ENCODE measurements at regions not wholly inside any gene's neighbourhood (a gene's known extent, or its start where the extent isn't known, plus 50 kb on each side); places are given as distances from the start of the nearest gene placed in this dataset.
"Not testable (repeated sequence)": the region's sequence is repeated elsewhere in the genome, so short reads cannot be mapped to it uniquely, and the experiment has no call there.

GRCh38 chr13:93023929-93024328 is 202.7 kb upstream of the GPC6 start:
- DNase-seq: no peak

DNA sequence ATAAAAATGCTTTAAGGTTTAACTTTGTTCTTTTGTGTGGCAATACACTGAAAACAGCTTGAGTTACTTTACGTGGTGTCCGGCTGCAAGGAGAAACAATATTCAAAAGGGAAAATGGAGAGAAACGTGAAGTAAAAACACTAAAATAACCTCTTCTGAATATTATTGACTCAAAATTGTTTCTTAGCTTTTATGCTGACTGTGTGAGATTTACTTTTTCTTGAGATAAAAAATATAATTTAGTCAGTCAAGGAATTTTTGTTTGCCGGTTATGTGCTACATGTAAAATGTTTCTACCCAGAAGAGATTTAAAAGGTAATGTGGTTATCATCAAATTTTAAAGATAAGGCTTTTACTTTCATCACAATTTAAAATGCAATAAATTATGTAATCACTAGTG is 200.6 kb upstream of the GPC6 start:
- no peak for DNase-seq

- no peak for DNase-seq
Measured at GRCh38 chr13:93029536-93029935, 197.1 kb upstream of the GPC6 start.

GRCh38 chr13:93036380-93036779 is 190.2 kb upstream of the GPC6 start:
- no peak for DNase-seq

DNA sequence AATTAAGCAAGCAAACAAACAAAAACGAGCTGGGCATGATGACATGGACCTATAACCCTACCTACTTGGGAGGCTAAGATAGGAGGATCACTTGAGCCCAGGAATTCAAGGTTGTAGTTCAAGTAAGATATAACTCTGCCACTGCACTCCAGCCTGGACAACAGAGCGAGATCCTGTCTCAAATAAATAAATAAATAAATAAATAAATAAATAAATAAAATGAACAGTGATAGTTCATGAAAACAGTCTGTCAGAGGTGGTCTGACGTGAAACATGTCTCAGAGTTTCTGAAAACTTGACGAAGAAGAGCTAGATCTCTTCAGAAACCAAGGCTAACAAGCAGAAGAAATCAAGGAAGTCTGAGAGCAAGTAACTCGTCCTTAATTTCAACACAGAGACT is 188.8 kb upstream of the GPC6 start:
- DNase-seq: no peak

- no peak for DNase-seq
Measured at GRCh38 chr13:93038187-93038586, 188.4 kb upstream of the GPC6 start.

- no peak for DNase-seq
Measured at GRCh38 chr13:93039131-93039530, 187.5 kb upstream of the GPC6 start.

DNA sequence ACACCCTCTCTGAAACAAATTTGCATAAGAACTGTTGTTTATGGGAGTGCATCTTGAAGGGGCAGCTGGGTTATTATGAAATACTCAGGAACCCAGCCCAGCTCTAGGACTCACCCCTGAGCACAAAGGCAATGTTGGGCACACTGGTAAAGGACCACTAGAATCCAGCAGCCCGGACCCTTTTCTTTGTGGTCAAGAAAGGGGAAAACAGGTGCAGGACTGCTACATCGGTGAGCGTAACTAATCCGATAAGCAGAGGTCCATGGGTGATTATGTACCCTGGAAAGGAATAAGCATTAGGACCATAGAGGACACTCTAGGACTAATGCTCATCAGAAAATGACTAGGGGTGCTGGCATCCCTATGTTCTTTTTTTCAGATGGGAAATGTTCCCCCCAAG is 185.0 kb upstream of the GPC6 start:
- DNase-seq: not testable (repeated sequence)

DNA sequence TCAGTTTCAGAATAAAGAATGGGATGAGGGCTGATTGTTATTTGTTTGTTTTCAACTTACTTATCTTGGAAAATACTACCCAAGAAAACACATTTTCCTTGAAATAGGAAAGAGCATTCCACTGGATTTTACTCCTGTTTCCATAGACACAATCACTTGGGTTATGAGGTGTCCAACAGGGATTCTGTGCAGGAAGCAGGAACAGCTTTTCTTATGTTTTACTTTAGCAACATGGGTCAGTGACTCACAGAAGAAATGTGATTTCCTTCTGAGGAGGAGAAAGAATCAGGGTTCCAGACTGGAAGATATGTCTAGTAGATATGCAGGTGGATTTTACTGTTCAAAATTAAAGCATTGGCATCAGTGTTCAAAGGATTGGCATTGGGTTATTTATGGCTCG is 180.8 kb upstream of the GPC6 start:
- no peak for DNase-seq

GRCh38 chr13:93055233-93055632 is 171.4 kb upstream of the GPC6 start:
- no peak for DNase-seq

GRCh38 chr13:93058301-93058700 is 168.3 kb upstream of the GPC6 start:
- no peak for DNase-seq

DNA sequence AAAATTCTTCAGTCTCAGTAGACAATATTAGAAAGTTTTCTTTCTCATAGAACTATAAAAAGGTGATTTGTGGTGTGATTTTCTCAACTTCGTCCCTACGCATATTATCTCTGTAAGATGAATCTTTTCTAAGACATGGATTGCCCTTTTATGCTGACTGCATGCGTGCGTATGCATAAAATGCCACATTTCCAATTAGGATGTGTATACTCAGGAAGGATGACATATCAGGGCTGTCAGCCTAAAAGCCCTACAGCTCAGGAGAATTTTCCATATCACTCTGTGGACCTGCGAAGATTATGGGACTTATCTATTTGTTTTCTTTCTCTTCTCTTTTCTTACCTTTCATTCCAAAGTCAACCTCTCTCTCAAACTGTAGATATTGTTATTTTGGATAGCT is 166.5 kb upstream of the GPC6 start:
- DNase-seq: no peak

- no peak for DNase-seq
Measured at GRCh38 chr13:93066187-93066586, 160.4 kb upstream of the GPC6 start.

DNA sequence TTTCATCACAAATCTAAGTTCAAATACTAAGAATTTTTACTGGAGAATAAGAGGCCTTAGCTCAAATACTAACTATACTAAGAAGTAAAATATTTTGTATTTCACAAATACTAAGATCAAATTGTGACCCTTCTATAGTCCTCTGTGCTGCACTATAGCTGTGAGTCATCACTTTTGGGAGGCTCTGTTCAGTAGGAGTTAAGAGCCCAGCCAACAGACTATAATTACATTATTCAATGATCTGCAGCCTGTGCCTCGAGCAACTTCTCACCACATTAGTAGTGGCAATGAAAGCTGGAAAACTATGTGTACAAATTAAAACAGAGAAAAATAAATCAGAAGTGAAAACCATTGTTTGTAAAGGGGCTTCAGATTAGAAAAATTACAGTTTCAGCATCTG is 147.3 kb upstream of the GPC6 start:
- no peak for DNase-seq

DNA sequence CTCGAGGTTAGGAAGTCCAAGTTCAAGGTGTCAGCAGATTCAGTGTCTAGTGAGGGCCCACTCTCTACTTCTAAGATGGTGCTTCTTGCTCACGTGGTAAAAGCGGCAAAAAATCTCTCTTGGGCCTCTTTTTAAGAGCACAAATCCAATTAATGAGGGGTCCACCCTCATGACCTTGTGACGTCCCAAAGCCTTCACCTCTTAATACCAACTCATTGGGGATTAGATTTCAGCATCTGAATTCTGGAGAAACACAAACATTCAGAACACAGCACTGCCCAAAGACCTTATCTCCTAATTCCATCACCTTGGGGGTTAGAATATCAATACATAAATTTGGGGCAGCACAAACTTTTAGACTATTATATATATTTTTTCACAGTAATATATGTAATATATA is 146.4 kb upstream of the GPC6 start:
- no peak for DNase-seq

DNA sequence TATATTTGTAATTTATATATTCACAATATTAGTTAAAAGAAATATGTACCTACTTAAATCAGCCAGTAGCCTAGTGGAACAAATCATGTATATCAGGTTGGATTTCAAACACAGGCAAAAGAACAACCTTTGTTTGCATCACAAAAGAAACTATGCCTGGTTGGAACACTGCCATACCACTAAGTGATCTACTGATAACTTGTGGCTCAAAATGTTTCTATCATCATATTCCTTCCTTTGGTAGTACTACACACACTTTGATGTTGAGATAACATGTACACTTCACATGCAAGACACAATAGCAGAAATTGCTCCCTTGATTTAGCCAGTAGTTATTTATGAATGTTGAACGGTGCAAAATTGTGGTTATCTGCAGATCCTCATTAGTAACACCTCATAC is 146.0 kb upstream of the GPC6 start:
- DNase-seq: no peak

- DNase-seq: no peak
Measured at GRCh38 chr13:93086329-93086728, 140.3 kb upstream of the GPC6 start.

DNA sequence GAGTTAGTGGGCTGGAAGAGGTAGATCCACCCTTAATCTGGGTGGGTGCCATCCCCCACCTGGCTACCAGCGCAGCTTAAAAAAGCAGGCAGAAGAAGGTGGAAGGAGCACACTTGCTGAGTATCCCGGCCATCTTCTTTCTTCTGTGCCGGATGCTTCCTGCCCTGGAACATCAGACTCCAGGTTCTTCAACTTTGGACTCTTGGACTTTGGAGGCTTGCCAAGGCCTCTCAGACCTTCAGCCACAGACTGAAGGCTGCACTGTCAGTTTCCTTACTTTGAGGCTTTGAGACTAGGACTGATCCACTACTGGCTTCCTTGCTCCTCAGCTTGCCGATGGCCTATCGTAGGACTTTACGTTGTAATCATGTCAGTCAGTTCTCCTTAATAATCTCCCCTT is 127.6 kb upstream of the GPC6 start:
- DNase-seq: no peak

DNA sequence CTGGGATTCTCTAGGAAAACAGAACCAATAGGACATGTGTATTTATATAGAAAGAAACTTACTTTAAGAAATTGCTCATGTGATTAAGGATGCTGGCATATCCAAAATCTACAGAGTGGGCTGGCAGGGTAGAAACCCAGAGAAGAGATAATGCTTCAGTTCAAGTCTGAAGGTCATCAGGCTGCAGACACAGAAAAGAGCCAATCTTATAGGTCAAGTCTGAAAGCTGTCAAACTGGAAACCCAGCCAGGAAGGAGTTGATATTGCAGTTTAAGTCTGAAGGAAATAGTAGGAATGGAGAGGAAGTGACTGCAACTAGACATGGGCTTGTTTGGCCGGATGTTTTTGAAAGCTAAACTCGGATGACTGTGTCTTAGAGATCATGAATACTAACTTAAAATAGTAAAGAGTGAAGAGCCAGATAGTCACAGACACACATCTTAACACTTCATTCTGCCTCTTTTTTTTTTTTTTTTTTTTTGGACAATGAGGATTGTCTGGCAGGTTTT is 125.3 kb upstream of the GPC6 start:
- DNase-seq: no peak

- no peak for DNase-seq
Measured at GRCh38 chr13:93104270-93104669, 122.3 kb upstream of the GPC6 start.

- DNase-seq: no peak
Measured at GRCh38 chr13:93108111-93108601, 118.5 kb upstream of the GPC6 start.

- peak; percentile 60 for DNase-seq
Measured at GRCh38 chr13:93116809-93117208, 109.8 kb upstream of the GPC6 start.

GRCh38 chr13:93118081-93118615 is 108.5 kb upstream of the GPC6 start:
- no peak for DNase-seq

DNA sequence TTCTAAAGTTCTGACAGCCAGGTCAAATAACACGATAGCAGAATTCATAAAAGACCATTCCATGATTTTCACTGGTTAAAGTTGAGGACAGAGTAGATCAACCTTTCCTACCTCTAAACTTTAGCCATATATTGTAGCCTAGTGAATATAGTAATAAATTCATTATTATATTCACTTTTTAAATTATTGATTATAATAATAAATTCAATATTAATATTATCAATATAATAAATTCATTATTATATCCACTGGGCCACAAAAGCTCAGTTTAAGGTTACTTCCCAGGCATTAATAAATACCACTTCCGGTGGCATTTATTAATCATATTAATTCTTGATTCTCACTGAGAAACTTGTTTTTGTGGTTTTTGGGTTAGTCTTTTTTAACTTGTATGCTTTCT is 85.7 kb upstream of the GPC6 start:
- DNase-seq: no peak

- DNase-seq: no peak
Measured at GRCh38 chr13:93144031-93144430, 82.6 kb upstream of the GPC6 start.

- DNase-seq: no peak
Measured at GRCh38 chr13:93145199-93145598, 81.4 kb upstream of the GPC6 start.
